Uterus (tissue), 2 donors: ENCODE measurements at regions not wholly inside any gene's neighbourhood (a gene's known extent, or its start where the extent isn't known, plus 50 kb on each side); places are given as distances from the start of the nearest gene placed in this dataset.

Source experiments
- CTCF ChIP-seq, 4 experiments: fragments of 200-600 bp in 2 of 4; fragments of 450-650 bp in 2 of 4; sonication (generic) in 2 of 4; IDR thresholded peaks; one replicate each; pipeline ENCODE4 v1.5.1; 2016 to 2019; ENCODE audit warnings: antibody characterized with exemption in 4 of 4, mild to moderate bottlenecking in 2 of 4, moderate library complexity in 1 of 4
- POLR2A ChIP-seq, 2 donors: fragments of 450-650 bp; IDR thresholded peaks; one replicate each; pipeline ENCODE4 v1.6.1; 2016; ENCODE audit warnings: antibody characterized with exemption in 2 of 2, mild to moderate bottlenecking in 1 of 2, moderate library complexity in 1 of 2

GRCh38 chr3:82384181-82384580 lies 622.7 kb upstream of the GBE1 start:
- TF ChIP-seq CTCF (IDR thresholded peaks at IDR 0.05): no peak
- no peak for TF ChIP-seq POLR2A (IDR thresholded peaks at IDR 0.05)
